Neural cell (in vitro differentiated cells): ENCODE measurements at regions not wholly inside any gene's neighbourhood (a gene's known extent, or its start where the extent isn't known, plus 50 kb on each side); places are given as distances from the start of the nearest gene placed in this dataset.

Source experiments
- POLR2AphosphoS5 ChIP-seq: IDR thresholded peaks from 2 replicates; pipeline ENCODE4 v1.6.1; 2012
- RAD21 ChIP-seq: fragments of 450-650 bp; conservative IDR thresholded peaks from 2 replicates; pipeline ENCODE4 v1.6.1; 2014; ENCODE audit warnings: antibody characterized with exemption, mild to moderate bottlenecking, moderate library complexity
- REST ChIP-seq: IDR thresholded peaks from 2 replicates; pipeline ENCODE4 v1.6.1; 2012; ENCODE audit warnings: borderline replicate concordance
- TF ChIP-seq, protein P1 (sequence below): fragments of 450-650 bp; IDR thresholded peaks from 2 replicates; pipeline ENCODE4 v1.5.1; 2014; ENCODE audit warnings: antibody characterized with exemption, mild to moderate bottlenecking, moderate library complexity; ENCODE audit not compliant: poor library complexity, severe bottlenecking

GRCh38 chr6:126118058-126118755 lies 131.9 kb downstream of the TRMT11 start:
- TF ChIP-seq, protein P1, sequence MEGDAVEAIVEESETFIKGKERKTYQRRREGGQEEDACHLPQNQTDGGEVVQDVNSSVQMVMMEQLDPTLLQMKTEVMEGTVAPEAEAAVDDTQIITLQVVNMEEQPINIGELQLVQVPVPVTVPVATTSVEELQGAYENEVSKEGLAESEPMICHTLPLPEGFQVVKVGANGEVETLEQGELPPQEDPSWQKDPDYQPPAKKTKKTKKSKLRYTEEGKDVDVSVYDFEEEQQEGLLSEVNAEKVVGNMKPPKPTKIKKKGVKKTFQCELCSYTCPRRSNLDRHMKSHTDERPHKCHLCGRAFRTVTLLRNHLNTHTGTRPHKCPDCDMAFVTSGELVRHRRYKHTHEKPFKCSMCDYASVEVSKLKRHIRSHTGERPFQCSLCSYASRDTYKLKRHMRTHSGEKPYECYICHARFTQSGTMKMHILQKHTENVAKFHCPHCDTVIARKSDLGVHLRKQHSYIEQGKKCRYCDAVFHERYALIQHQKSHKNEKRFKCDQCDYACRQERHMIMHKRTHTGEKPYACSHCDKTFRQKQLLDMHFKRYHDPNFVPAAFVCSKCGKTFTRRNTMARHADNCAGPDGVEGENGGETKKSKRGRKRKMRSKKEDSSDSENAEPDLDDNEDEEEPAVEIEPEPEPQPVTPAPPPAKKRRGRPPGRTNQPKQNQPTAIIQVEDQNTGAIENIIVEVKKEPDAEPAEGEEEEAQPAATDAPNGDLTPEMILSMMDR: no peak
- no peak for TF ChIP-seq POLR2AphosphoS5
- TF ChIP-seq RAD21: no peak
- TF ChIP-seq REST: no peak
